ENCODE measurements at regions not wholly inside any gene's neighbourhood (a gene's known extent, or its start where the extent isn't known, plus 50 kb on each side); places are given as distances from the start of the nearest gene placed in this dataset.

- DNase-seq = peak; percentile 16
These were observed 174.9 kb upstream of the RPL38 start for GRCh38 chr17:74028354-74029116.

DNA sequence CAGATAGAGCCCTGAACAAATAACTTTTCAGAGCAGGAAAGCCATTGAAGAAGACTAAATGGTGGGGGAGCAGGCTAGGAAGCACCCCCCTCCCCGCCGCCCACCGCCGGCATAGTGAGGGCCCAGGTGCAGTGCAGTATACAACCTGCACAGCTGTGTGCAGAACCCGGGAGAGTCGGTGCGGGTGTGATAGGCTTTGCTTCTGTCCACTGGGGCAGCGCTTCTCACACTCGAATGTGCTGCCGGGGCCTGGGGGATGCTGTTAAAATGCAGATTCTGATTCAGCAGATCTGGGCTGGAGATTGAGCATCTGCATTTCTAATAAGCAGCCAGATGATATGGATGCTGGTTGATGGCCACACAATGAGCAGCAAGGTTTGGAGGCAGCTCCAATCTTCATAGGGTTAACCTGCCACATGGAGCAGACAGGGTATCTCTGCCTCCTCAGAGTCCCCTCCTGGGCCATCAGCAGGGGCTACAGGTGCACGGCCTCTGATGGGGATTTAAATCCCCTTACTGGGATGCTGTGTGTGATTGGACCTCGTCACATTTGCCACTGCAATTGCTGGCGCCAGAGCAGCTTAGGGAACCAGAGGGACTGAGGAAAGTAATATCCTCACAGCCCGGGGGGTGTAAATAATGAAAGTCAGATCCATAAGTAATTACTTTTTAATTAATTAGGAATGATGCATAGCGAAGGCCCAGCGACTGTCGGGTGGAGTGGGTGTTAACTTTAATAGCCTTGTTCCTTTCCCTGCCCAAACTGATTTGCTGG lies 172.0 kb upstream of the RPL38 start:
- DNase-seq = no peak

DNA sequence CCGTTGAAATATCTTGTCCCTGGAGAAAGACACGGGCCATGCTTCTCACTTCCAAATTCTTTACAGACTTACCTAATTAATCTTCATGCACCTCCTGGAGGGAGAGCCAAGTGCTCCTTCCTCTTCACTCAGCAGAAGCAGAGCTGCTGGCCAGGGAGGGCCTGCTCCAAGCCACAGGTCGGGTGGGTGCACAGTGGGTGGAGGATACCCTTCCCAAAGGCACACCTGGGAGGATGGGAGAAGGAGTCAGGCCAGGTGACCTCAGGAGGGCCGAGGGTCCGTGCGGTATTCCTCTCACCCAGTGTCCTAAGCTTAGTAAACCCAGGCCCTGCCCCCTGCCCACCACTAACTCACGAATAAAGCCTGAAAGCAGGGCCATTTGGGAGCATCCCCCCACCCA lies 171.3 kb upstream of the RPL38 start:
- DNase-seq = no peak

- no peak for DNase-seq
These were observed 166.2 kb upstream of the RPL38 start for GRCh38 chr17:74037320-74037719.

DNA sequence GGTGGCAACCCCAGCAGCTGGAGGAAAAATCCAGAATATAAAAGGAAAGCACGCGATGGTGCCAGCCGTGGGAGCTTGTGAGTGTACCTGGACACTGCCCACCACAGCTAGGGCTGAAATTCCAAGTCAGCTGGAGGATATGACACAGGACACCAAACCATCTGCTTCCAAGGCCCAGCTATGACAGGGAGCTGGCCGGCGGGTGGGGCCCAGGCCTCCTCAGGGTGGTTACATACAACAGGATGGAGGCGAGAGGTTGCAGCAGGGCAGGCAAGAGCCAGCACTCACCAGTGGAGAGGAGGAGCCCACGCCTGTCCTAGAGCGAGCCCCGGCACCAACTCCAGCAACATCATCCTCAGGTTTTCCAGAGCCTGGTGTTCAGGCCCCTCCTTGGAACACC lies 163.2 kb upstream of the RPL38 start:
- DNase-seq = no peak

GRCh38 chr17:74040729-74041128 lies 162.7 kb upstream of the RPL38 start:
- DNase-seq = no peak

- DNase-seq = no peak
These were observed 161.4 kb upstream of the RPL38 start for GRCh38 chr17:74041869-74042640.

GRCh38 chr17:74042744-74043486 lies 160.6 kb upstream of the RPL38 start:
- DNase-seq = peak; percentile 87

GRCh38 chr17:74043976-74044375 lies 159.5 kb upstream of the RPL38 start:
- DNase-seq = no peak

DNA sequence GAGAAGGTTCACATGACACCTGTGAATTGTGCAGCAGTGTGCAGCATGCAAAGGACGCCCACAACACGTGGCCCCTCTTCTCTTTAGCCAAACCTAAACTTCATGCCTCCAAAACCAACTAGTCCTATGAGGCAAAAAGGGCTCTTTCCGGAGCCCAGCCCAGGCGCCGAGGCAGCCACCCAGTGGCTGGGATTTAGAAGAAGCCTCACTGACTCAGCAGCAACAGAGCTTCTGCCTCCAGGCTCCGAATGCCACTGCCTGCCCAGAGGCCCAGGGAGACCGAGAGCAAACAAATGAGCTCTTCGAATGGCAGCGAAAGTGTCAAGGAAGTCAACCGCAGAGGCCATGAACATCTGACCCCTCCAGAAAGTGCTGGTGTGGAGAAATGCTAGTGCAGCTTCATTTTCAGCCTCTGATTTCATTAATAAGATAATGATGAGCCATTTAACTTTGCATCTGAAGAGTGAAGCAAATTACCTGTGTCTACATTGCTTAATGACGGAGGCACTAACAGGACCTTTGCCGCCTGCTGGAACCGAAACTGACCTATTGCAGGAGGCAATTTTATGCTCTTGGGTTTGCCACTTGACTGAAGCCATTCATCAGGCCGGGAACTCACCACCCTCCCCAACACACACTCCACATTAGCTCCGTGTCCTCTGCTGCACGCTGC lies 157.7 kb upstream of the RPL38 start:
- DNase-seq = no peak

GRCh38 chr17:74049167-74049966 lies 154.1 kb upstream of the RPL38 start:
- DNase-seq = no peak

DNA sequence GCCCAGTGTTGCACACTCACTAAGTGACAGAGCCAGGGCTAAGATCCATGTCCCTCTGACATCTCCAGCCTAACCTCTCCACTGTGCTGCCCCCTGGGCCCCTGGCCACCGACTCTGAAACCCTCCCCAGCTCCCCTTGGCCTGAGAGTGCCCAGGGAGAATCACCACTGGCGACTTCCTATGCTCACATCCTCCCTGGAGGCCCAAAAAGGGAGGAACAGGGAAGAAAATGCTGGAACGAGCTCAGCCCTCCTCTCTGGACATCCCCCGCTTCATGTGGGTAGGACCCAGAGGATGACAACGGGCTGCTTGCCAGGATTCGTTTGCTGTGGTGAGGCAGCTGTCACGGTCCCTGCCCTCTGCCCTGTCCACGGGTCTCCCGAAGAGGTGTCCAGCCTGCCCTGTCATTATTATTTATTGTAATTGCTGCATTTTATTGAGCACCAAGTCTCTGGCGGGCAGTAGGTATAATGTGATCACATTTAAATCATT lies 153.5 kb upstream of the RPL38 start:
- no peak for DNase-seq

GRCh38 chr17:74051348-74051747 lies 152.1 kb upstream of the RPL38 start:
- no peak for DNase-seq

DNA sequence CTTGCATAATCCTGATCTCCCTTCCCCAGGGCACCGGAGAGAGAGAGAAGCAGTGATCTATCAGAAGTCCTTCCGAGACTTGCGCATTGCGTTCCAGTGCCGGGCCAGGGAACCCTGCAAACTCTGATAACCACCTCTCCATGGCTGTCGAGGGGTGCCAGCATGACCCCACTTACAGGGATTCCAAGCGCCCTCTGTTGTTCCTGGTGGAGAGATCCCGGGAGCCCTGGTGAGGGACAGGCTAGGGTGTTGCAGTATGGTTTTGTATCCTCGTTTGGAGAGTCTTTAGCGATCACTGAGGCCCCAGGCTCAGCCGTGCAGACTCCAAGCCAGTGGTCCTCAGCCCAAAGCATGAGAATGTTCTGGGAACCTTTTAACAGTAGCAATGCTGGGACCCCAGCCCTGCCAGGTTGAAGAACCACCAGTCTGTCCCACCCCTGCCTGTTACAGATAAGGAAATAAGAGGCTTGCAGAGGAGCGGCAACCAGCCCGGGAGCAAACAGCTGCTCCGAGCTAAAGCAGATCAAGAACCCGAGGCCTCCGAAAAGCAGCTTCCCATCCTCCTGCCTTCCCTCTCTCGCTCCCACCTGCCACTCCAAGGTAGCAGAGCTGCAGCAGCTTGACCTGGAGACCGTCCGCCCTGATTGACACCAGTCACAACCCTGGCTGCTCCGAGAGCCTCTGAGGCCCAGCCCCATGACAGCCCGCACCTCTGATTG lies 150.3 kb upstream of the RPL38 start:
- no peak for DNase-seq

DNA sequence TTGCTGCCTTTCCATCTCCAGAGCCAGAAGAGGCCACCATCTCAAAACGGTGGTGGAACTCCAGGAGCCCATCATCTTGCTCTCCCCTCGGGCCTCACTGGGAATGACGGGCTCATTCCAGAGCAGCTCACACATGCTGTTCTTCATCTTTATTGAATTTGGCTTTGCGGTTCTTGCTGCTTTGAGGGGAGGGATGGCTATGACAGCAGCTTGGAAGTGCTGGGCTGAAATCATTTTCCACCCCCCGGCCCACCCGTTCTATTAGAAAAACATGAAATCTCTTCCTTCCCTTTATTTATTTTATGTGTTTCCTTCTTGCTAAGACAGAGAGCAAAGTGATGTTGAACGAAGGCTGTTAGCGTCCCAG lies 149.8 kb upstream of the RPL38 start:
- no peak for DNase-seq

DNA sequence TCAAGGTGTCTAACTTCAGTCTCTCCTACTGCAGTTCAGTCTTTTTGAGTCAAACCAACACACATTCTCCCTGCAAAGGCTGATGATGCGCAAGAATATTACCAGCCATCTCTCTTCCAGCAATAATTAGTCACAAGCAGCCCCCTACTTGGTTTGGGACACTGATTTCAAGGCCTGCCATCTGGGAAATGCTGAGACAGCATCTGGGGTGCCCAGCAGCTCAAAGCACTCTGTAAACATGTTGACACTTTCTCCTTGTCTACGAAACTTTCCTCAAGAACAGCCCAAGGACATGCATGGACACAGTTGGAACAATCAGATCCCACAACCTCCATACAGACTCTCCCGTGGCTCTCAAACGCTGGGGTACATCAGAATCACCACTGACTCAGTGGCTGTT lies 149.2 kb upstream of the RPL38 start:
- DNase-seq = no peak

GRCh38 chr17:74055508-74056160 lies 147.8 kb upstream of the RPL38 start:
- DNase-seq = no peak

GRCh38 chr17:74059479-74060240 lies 143.8 kb upstream of the RPL38 start:
- no peak for DNase-seq

DNA sequence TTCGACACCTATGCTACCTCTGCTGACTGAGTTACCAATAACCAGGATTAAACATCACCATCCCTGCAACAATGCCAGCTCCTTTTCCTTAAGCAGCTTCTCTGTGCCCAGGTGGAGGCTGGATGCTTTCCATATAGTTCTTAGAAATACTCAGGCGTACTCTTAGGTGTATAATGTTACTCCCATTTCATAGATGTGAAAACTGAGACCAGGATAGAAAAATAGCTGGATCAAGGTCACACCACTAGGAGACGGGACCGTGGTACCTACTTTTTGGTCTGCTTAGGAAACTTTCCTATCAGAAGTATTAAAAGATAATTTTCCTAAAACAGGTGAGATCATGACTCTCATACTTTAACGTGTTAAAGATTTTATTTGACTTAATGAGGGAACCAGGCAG lies 141.7 kb upstream of the RPL38 start:
- DNase-seq = no peak

Data from activated CD4-positive, alpha-beta T cell treated with anti-CD3 and anti-CD28 coated beads, Interleukin-2, Interleukin-6, amounts not matched to agents 100 ng/mL and 50 ng/mL, durations not matched to agents 16 hours and 8 hours (primary cell).